Astrocyte (in vitro differentiated cells and primary cell): ENCODE measurements at regions not wholly inside any gene's neighbourhood (a gene's known extent, or its start where the extent isn't known, plus 50 kb on each side); places are given as distances from the start of the nearest gene placed in this dataset.

Source experiments
- DNase-seq: peaks from one replicate; pipeline ENCODE4 v3.0.0-alpha.2; 2010; ENCODE audit warnings: low read depth
- FAIRE-seq: peaks from 2 replicates; lab custom pipeline; 2011; peaks lifted over from hg19 to GRCh38; lab: Jason Lieb, UNC
- H2AFZ ChIP-seq: 2 replicates; pipeline ENCODE4 v1.6.0; 2012; ENCODE audit warnings: low read depth, low read length, inconsistent platforms
- H3K27ac ChIP-seq: 2 replicates; pipeline ENCODE4 v1.5.1; 2011; ENCODE audit warnings: low read depth, low read length, inconsistent platforms
- H3K27me3 ChIP-seq: 2 replicates; pipeline ENCODE4 v1.6.0; 2011; ENCODE audit warnings: low read length, inconsistent platforms; ENCODE audit not compliant: insufficient read depth
- H3K36me3 ChIP-seq: 2 replicates; pipeline ENCODE4 v1.5.1; 2011; ENCODE audit warnings: low read length, inconsistent platforms; ENCODE audit not compliant: insufficient read depth
- H3K4me1 ChIP-seq: 2 replicates; pipeline ENCODE4 v1.5.1; 2011; ENCODE audit warnings: low read length, inconsistent platforms; ENCODE audit not compliant: insufficient read depth
- H3K4me2 ChIP-seq: 2 replicates; pipeline ENCODE4 v1.6.0; 2012; ENCODE audit warnings: low read length, inconsistent platforms
- H3K4me3 ChIP-seq: 2 replicates; pipeline ENCODE4 v1.5.1; 2011; ENCODE audit warnings: low read depth, mild to moderate bottlenecking, low read length, inconsistent platforms; ENCODE audit not compliant: insufficient read depth
- H3K79me2 ChIP-seq: 2 replicates; pipeline ENCODE4 v1.6.0; 2012; ENCODE audit warnings: mild to moderate bottlenecking, low read length, inconsistent platforms; ENCODE audit not compliant: insufficient read depth
- H3K9ac ChIP-seq: 2 replicates; pipeline ENCODE4 v1.6.0; 2012; ENCODE audit warnings: mild to moderate bottlenecking, low read length, inconsistent platforms
- H3K9me3 ChIP-seq: 2 replicates; pipeline ENCODE4 v1.5.1; 2012; ENCODE audit warnings: low read depth, mild to moderate bottlenecking, low read length, inconsistent platforms; ENCODE audit not compliant: insufficient read depth
- H4K20me1 ChIP-seq: 2 replicates; pipeline ENCODE4 v1.6.0; 2012; ENCODE audit warnings: low read length, inconsistent platforms; ENCODE audit not compliant: insufficient read depth
- H3K27ac Mint-ChIP-seq: one replicate; pipeline ENCODE4 v1.8.0; 2021; ENCODE audit warnings: mild to moderate bottlenecking, mixed read lengths; ENCODE audit not compliant: unreplicated experiment
- H3K27me3 Mint-ChIP-seq: one replicate; pipeline ENCODE4 v1.8.0; 2021; ENCODE audit warnings: low read depth, mixed read lengths; ENCODE audit not compliant: unreplicated experiment
- H3K36me3 Mint-ChIP-seq: one replicate; pipeline ENCODE4 v1.8.0; 2021; ENCODE audit warnings: low read depth, mixed read lengths; ENCODE audit not compliant: unreplicated experiment
- H3K4me1 Mint-ChIP-seq: one replicate; pipeline ENCODE4 v1.8.0; 2021; ENCODE audit warnings: low read depth, mixed read lengths; ENCODE audit not compliant: unreplicated experiment
- H3K4me3 Mint-ChIP-seq: one replicate; pipeline ENCODE4 v1.8.0; 2021; ENCODE audit warnings: mild to moderate bottlenecking, moderate library complexity, mixed read lengths; ENCODE audit not compliant: unreplicated experiment
- H3K9me3 Mint-ChIP-seq: one replicate; pipeline ENCODE4 v1.8.0; 2021; ENCODE audit warnings: mild to moderate bottlenecking, mixed read lengths; ENCODE audit not compliant: unreplicated experiment
- EZH2 ChIP-seq: IDR thresholded peaks from 2 replicates; pipeline ENCODE4 v1.6.1; 2012; ENCODE audit warnings: mild to moderate bottlenecking, low read length, inconsistent platforms; ENCODE audit not compliant: insufficient read depth
- TF ChIP-seq, protein P1 (sequence below): IDR thresholded peaks from 2 replicates; pipeline ENCODE4 v1.5.1; 2011; ENCODE audit warnings: low read depth, mild to moderate bottlenecking, inconsistent platforms, low read length, moderate library complexity; ENCODE audit not compliant: insufficient read depth

DNA sequence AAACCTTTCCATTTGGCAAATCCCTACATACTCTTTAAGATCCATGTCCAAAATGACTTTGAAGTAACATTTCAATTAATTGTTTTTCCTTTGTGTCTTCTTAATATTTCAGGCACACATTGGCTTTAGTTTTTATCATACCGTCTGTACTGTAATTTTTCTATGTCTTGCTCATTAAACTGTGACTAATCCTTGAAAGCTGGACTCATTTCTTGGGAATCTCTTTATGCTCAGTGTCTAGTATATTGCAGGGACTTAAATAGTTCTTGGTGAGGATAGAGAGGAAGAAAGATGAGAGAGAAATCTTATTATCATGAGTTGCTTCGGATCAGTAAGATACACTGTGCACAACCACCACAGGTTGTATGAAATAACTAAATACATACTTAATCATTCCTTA lies 448.3 kb upstream of the ST6GAL2 start:
- Histone ChIP-seq H3K9me3 (no peaks in the 10 kb centered on the region), H3K4me3 (no peak overlapping the region), H3K9ac (no peak overlapping the region), H2AFZ (no peak overlapping the region), H3K4me2 (no peak overlapping the region), H4K20me1 (no peaks in the 10 kb centered on the region), H3K36me3 (no peaks in the 10 kb centered on the region), H3K4me1 (no peaks in the 10 kb centered on the region), H3K79me2 (no peaks in the 10 kb centered on the region), H3K27ac (no peak overlapping the region), H3K27me3 (no peaks in the 10 kb centered on the region)
- H3K27me3 Mint-ChIP-seq, result no peaks in the 10 kb centered on the region
- no peak for TF ChIP-seq EZH2
- TF ChIP-seq, protein P1, sequence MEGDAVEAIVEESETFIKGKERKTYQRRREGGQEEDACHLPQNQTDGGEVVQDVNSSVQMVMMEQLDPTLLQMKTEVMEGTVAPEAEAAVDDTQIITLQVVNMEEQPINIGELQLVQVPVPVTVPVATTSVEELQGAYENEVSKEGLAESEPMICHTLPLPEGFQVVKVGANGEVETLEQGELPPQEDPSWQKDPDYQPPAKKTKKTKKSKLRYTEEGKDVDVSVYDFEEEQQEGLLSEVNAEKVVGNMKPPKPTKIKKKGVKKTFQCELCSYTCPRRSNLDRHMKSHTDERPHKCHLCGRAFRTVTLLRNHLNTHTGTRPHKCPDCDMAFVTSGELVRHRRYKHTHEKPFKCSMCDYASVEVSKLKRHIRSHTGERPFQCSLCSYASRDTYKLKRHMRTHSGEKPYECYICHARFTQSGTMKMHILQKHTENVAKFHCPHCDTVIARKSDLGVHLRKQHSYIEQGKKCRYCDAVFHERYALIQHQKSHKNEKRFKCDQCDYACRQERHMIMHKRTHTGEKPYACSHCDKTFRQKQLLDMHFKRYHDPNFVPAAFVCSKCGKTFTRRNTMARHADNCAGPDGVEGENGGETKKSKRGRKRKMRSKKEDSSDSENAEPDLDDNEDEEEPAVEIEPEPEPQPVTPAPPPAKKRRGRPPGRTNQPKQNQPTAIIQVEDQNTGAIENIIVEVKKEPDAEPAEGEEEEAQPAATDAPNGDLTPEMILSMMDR, result no peak
- peaks cover 2% of the 10 kb centered on the region for H3K9me3 Mint-ChIP-seq
- DNase-seq (peak; percentile 12), FAIRE-seq (no peak)
- no peak overlapping the region for H3K4me3 Mint-ChIP-seq
- peaks cover 32% of the 10 kb centered on the region for H3K4me1 Mint-ChIP-seq
- no peaks in the 10 kb centered on the region for H3K36me3 Mint-ChIP-seq
- H3K27ac Mint-ChIP-seq, result no peak overlapping the region

DNA sequence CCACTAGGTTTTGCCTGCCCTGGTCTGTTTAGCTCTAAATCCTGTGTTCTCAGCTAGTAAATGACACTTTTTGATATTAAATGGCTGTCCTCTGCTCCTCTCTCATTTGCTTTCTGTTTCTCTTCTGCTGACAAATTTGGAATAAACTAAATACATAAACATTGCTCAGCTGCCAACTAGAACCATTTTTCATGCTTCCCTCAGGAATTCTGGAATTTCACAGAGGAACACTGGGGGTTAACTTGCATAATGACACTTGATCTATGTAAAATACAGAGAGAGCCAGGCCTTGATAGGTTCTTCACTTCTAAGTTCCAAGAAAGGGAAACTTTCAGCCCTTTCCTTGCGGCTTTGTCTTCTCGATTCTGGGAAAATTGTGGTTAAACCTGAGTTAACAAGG lies 450.6 kb upstream of the ST6GAL2 start:
- H3K9ac ChIP-seq, result no peak overlapping the region
- peaks cover 32% of the 10 kb centered on the region for H3K4me1 Mint-ChIP-seq
- H2AFZ ChIP-seq, result no peak overlapping the region
- DNase-seq (peak; percentile 29), FAIRE-seq (no peak)
- H3K36me3 ChIP-seq, result no peaks in the 10 kb centered on the region
- no peaks in the 10 kb centered on the region for H3K36me3 Mint-ChIP-seq
- peak overlapping the region; percentile 76 for H3K27ac Mint-ChIP-seq
- no peaks in the 10 kb centered on the region for H3K4me1 ChIP-seq
- H3K4me3 ChIP-seq, result no peak overlapping the region
- no peak overlapping the region for H3K27ac ChIP-seq
- H3K4me3 Mint-ChIP-seq, result no peak overlapping the region
- no peaks in the 10 kb centered on the region for H3K27me3 Mint-ChIP-seq
- no peaks in the 10 kb centered on the region for H4K20me1 ChIP-seq
- no peak overlapping the region for H3K4me2 ChIP-seq
- H3K79me2 ChIP-seq, result no peaks in the 10 kb centered on the region
- TF ChIP-seq EZH2, result no peak
- TF ChIP-seq, protein P1, result no peak
- no peaks in the 10 kb centered on the region for H3K9me3 ChIP-seq
- H3K9me3 Mint-ChIP-seq, result peaks cover 9% of the 10 kb centered on the region
- H3K27me3 ChIP-seq, result no peaks in the 10 kb centered on the region

GRCh38 chr2:107337209-107337898 lies 451.4 kb upstream of the ST6GAL2 start:
- H3K4me1 ChIP-seq, result no peaks in the 10 kb centered on the region
- TF ChIP-seq, protein P1, result no peak
- TF ChIP-seq EZH2, result no peak
- H3K9me3 ChIP-seq, result no peaks in the 10 kb centered on the region
- DNase-seq (peak; percentile 73), FAIRE-seq (peak; percentile 71)
- H3K27ac ChIP-seq, result peak overlapping the region; percentile 42
- H3K36me3 Mint-ChIP-seq, result no peaks in the 10 kb centered on the region
- no peak overlapping the region for H3K4me2 ChIP-seq
- no peak overlapping the region for H3K4me3 ChIP-seq
- H3K36me3 ChIP-seq, result no peaks in the 10 kb centered on the region
- H3K4me1 Mint-ChIP-seq, result peaks cover 32% of the 10 kb centered on the region
- H3K27me3 Mint-ChIP-seq, result no peaks in the 10 kb centered on the region
- peak overlapping the region; percentile 76 for H3K27ac Mint-ChIP-seq
- no peaks in the 10 kb centered on the region for H3K79me2 ChIP-seq
- peaks cover 9% of the 10 kb centered on the region for H3K9me3 Mint-ChIP-seq
- H2AFZ ChIP-seq, result no peak overlapping the region
- H3K4me3 Mint-ChIP-seq, result no peak overlapping the region
- H3K9ac ChIP-seq, result no peak overlapping the region
- H4K20me1 ChIP-seq, result no peaks in the 10 kb centered on the region
- no peaks in the 10 kb centered on the region for H3K27me3 ChIP-seq
